ENCODE measurements at regions not wholly inside any gene's neighbourhood (a gene's known extent, or its start where the extent isn't known, plus 50 kb on each side); places are given as distances from the start of the nearest gene placed in this dataset.
"Not testable (repeated sequence)": the region's sequence is repeated elsewhere in the genome, so short reads cannot be mapped to it uniquely, and the experiment has no call there.

DNA sequence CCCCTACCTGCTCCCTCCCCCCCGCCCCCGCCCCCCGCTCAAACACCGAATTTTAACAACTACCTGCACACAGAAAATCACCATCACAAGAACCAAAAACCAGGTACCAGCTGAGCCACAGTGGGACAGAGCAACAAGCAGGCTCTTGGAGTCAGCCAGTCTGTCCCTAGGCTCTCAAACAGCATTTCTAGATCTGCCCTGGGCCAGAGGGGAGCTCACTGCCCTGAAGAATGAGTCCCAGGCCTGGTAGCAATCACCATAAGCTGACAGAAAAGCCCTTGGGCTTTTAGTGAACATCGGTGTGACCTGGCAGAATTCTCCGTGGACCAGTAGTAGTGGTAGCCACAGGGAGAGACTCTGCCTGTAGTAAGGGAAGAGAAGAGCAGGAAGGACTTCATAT, 58.3 kb downstream of the C11orf87 start:
- DNase-seq (ENCODE audit: low read depth in 2 of 2), result no peak

DNA sequence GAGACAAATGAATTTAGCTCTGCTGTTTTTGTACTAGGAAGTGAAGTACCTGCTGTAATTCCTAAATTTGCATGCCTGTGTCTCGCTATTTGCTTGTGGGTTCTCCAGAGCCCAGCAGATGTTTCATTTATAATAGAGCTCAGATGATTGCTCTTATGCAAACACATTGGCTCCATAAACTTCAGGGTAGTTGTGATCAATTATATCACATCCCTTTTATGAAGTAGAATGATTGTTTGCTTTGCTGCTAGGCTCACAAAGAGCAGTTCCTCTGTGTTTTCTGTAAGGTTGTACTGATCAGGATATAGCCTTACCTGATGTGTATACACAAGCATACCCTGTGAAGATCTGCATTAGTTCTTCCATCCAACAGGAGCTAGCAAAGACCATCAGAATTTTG, 64.1 kb downstream of the C11orf87 start:
- no peak for DNase-seq (ENCODE audit: low read depth in 2 of 2)

- DNase-seq (ENCODE audit: low read depth in 2 of 2), result no peak
Measured at GRCh38 chr11:109490953-109491635, 69.1 kb downstream of the C11orf87 start.

GRCh38 chr11:109506115-109506514, 84.1 kb downstream of the C11orf87 start:
- no peak for DNase-seq (ENCODE audit: low read depth in 2 of 2)

- DNase-seq (ENCODE audit: low read depth in 2 of 2), result no peak
Measured at GRCh38 chr11:109507331-109507730, 85.3 kb downstream of the C11orf87 start.

DNA sequence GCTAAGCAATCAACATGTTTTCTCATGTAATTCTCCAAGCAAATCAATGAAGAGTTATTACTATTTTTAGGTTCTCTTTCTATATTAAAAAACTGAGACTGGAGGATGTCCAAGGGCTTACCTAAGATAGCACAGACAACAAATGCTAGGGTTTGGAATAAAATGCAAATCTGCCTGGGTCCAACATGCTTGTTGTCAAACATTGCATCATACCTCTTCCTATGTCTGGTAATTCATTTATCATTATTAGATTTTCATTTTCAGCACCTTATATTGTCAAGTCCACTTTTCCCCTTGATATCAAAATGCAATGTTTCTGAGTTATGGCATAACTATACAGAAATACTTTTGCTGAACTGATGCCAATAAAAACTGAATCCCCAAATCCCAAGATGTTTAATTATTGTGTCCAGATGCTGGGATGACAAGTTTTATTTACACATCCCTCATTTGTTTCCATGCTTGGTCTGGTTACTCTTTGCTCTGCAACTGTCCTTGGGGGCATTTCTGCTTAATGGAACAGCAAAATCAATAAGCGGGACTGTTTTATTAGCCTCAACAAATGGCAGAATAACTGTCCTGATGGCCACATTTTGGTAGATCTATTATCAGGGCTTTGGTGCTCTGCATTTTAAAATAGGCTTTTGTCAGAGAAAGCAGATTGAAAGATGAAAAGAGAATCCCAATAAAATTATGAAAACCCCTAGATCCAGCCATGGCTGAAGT, 86.0 kb downstream of the C11orf87 start:
- DNase-seq (ENCODE audit: low read depth in 2 of 2), result no peak

GRCh38 chr11:109508943-109509342, 87.0 kb downstream of the C11orf87 start:
- DNase-seq (ENCODE audit: low read depth in 2 of 2), result no peak

- no peak for DNase-seq (ENCODE audit: low read depth in 2 of 2)
Measured at GRCh38 chr11:109510316-109510715, 88.3 kb downstream of the C11orf87 start.

- DNase-seq (ENCODE audit: low read depth in 2 of 2), result no peak
Measured at GRCh38 chr11:109511598-109511997, 89.6 kb downstream of the C11orf87 start.

DNA sequence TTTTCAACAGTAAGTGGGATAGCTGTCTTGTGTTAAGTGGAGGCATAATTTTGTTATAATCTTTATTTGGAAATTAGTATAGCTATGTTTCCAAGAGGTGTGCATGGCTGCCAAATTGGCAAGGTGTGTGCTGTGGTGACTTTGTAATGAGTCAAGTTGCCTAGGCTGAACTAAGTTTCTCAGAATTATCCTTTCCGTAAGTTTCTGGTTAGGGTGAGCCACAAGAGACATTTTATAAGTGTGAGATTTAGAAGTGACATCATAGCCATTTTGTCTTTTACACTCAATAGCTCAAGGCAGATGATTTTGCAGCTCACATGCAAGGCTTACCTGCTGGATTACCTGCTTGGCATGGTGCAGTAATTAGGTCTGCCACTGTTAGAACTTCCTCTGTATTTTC, 90.3 kb downstream of the C11orf87 start:
- DNase-seq (ENCODE audit: low read depth in 2 of 2), result no peak

DNA sequence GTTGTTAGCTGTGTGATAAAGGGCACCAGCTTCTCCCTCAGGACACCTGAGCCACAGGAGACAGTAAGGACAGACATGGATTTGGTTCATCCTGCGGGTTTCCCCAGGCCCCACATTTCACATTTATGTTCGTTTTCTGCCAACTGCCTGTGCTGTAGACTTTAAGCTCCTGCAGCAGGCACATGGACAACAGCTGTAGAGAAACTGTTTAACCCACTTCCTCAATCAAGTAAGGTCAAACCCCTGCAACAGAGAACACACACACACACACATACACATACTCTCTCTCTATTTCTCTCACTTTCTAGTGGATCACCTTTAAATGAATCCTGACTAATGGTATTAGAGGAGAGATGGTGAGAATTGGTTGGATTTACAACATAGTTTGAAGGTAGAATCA, 90.7 kb downstream of the C11orf87 start:
- DNase-seq (ENCODE audit: low read depth in 2 of 2), result no peak

DNA sequence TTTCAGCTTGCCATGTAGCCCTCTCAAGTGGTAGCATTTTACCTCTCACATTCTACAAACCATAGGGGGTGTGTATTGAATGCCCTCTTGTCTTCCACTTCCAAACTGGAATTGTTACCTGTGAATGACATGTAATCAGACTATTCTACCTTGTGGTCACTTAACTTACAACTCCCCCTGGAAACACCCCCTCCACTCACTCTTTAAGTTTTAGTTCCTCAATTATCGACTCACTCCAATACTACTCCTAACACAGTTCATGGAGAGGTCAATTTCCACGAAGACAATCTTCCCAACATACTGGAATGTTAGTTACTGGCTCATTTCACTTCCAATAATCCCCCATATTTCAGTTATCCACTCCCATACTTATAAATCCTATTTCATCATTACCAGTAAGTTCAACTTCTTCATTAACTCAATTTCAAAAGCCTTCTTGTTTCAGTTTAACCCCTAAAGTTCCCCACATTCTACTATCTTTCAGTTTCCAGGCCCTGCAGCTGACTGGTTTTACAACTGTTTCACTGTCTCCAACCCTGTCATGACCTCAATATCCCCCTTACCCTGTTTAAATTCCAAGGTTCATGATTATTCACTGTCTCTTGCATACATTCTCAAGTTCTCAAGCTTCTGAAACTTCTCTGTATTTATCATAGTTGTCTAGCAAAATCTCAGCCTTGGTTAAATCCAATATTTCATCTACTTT, 92.5 kb downstream of the C11orf87 start:
- no peak for DNase-seq (ENCODE audit: low read depth in 2 of 2)

DNA sequence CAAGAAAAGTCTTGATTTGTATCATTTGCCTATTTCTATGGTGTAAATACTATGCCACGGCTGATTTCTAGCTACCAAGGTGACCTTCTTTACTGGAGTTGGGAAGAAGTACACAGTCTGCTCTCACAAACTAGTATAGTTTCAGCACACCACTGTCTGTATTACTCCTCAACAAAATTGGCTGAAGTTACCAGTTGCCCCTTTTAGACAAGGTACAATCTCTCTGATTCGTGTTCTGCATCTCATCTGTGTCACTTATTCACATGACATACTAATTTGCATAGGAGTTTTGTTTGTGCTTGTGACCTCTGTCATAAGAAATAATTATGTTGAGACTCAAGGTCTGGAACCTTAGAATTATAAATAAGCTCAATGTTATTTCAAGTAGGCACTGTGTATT, 97.3 kb downstream of the C11orf87 start:
- DNase-seq (ENCODE audit: low read depth in 2 of 2), result no peak

DNA sequence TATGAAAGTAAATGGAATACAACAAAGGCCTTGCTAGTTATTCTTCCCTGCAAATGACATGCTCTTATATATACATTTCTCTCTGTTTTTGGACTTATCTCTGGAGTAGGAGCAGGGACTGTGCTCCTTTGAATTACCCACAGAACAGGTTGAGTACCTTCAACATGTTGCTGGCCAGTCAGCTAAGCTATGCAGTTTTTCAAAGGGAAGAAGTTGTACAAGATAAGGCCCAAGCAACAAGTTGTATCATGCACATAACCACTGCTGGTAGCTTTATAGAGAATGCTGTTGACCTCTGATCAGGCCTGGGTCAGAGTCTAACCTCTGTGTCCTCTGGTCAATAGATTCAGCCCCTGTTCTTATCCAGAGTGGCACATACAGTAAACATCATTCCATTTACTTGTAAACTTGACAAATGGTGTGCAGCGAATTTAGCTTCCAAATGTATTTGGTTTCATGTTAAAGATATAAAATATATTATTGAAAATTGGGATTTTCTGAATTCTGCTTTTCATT, 99.6 kb downstream of the C11orf87 start:
- no peak for DNase-seq (ENCODE audit: low read depth in 2 of 2)

DNA sequence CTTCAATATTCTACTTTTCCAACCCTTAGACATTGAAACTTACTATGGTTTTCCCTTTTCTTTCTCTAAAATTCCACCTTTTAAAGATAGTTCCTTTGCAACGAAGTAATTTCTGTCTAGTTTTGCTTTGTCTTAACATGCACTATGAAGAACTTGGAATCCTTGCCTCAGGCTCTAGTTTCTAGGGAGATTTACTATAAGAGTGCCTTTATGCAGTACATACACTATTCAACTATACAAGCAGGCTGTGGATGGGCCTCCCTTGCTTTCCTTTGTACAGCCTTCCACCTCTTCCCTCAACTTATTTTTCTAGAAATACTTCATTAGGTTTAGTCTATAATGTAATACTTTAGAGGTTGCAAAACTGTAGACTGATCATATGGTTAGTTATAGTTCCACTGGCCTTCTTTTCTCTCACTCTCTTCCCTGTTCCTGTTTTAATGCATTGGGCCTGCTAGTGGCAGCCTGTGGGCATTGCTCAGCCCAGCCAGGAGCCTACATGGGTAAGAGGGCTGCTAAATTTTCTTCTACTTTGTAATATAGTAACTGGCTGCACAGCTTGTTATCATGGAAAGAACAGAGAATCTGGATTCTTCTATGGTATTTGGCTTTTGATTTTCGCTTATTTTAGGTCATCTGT, 100.2 kb downstream of the C11orf87 start:
- no peak for DNase-seq (ENCODE audit: low read depth in 2 of 2)

GRCh38 chr11:109525636-109526035, 103.6 kb downstream of the C11orf87 start:
- not testable (repeated sequence) for DNase-seq (ENCODE audit: low read depth in 2 of 2)

DNA sequence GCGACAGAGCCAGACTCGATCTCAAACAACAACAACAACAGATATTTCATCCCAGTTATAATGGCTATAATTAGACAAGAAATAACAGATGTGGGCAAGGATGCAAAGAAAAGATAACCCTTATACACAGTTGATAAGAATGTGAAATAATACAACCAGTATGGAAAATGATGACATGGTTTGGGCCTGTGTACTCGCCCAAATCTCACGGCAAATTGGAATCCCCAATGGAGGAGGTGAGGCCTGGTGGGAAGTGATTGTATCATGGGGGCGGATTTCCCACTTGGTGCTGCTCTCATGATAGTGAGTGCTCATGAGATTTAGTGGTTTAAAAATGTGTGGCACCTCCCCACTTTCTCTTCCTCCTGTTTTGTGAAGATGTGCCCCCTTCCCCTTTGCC, 104.1 kb downstream of the C11orf87 start:
- no peak for DNase-seq (ENCODE audit: low read depth in 2 of 2)

GRCh38 chr11:109526931-109527330, 104.9 kb downstream of the C11orf87 start:
- DNase-seq (ENCODE audit: low read depth in 2 of 2), result no peak

- no peak for DNase-seq (ENCODE audit: low read depth in 2 of 2)
Measured at GRCh38 chr11:109527496-109527895, 105.5 kb downstream of the C11orf87 start.

DNA sequence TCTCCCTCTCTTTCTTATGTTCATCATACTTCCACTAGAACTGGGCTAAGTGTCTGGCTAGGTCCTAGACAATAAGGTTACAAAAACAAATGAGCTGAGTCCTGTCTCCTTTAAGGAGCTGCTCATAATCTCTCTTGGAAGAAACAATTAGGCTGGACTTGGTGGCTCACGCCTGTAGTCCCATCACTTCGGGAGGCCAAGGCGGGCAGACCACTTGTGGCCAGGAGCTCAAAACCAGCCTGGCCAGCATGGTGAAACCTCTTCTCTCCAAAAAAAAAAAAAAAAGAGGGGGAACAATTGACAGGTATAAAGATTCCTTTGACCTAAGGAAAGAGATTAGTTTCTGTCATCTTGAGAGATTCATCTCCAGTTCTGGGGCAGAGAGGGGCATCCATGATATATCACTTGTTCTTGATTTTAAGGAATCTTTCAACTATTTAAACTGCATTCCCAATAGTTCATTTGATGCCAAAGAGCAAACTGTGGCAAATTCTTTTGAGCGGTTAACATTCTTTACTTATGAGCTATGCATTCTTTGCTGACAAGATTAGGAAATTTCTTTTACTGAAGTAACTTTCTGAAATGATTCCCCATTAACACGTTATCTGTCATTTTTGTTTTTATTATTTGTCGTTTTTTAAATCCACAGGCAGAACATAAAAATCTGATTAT, 125.5 kb downstream of the C11orf87 start:
- DNase-seq (ENCODE audit: low read depth in 2 of 2), result no peak

DNA sequence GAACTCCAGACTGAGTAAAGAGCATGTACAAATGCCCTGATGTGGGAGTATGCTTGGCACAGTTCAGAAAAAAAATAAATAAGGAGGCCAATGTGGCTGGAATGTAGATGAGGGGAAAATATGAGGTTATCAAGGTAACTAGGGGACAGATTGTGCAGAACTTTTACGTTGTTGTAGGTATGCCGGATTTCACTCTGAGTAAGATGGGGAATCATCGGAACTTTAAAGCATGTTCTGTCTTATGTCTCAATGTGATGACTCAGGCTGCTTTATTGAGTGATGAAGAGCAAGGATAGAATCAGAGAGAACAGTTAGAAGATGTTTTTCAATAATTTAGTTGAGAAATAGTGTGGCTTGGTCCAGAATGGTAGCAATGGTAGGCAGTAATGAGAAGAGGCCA, 130.4 kb downstream of the C11orf87 start:
- no peak for DNase-seq (ENCODE audit: low read depth in 2 of 2)

- no peak for DNase-seq (ENCODE audit: low read depth in 2 of 2)
Measured at GRCh38 chr11:109553284-109553683, 131.3 kb downstream of the C11orf87 start.
